Erythroblast (primary cell): ENCODE measurements at regions not wholly inside any gene's neighbourhood (a gene's known extent, or its start where the extent isn't known, plus 50 kb on each side); places are given as distances from the start of the nearest gene placed in this dataset.
A peak's percentile ranks its signal among the peaks of the same experiment; 100 is the strongest.

Experiments
- DNase-seq, 2 experiments: peaks; one replicate each; lab custom pipeline; 2025; lab: John Stamatoyannopoulos, UW
- GATA1 ChIP-seq: IDR thresholded peaks from 2 replicates; pipeline ENCODE4 v1.6.1; 2011; ENCODE audit warnings: low read depth, mild to moderate bottlenecking, control low read depth, low read length, moderate library complexity
- POLR2A ChIP-seq: IDR thresholded peaks from 2 replicates; pipeline ENCODE4 v1.6.1; 2011; ENCODE audit warnings: mild to moderate bottlenecking, low read length

GRCh38 chr10:63766745-63767137 is 245.5 kb downstream of the REEP3 start:
- no peak for TF ChIP-seq POLR2A
- no peak for TF ChIP-seq GATA1

GRCh38 chr10:63767138-63767801 is 246.1 kb downstream of the REEP3 start:
- TF ChIP-seq GATA1 = no peak
- no peak for TF ChIP-seq POLR2A
- peak in 1 of 2 experiments; percentile 13 for DNase-seq

More at GRCh38 chr10:63766745-63767137, 245.5 kb downstream of the REEP3 start:
- no peak for DNase-seq

DNA sequence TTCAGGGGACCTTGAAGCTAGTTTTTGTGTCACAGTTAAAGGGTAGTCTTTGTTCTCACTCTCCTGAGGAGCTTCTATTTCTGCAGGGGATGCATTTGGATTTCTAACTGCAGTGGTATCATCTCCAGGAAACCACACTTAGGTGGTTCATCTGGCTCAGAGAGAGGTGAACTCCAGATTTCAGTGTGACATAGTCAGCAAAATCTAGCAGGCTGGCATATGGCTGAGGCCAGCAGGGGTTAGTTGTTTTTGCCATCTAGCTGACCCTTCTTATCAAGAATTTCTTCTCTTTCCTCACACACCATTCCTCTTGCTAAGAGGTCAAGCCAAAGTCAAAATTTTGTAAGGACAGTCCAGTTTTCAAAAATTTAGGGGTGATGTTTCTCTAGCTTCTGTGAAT is 248.2 kb downstream of the REEP3 start:
- TF ChIP-seq POLR2A = no peak
- TF ChIP-seq GATA1 = no peak

GRCh38 chr10:63770523-63770922 is 249.3 kb downstream of the REEP3 start:
- no peak for DNase-seq
- TF ChIP-seq POLR2A = no peak
- TF ChIP-seq GATA1 = no peak

More for the DNA sequence above, 248.2 kb downstream of the REEP3 start:
- no peak for DNase-seq

GRCh38 chr10:63772491-63772890 is 251.3 kb downstream of the REEP3 start:
- TF ChIP-seq GATA1 = no peak
- no peak for TF ChIP-seq POLR2A
- DNase-seq = no peak

DNA sequence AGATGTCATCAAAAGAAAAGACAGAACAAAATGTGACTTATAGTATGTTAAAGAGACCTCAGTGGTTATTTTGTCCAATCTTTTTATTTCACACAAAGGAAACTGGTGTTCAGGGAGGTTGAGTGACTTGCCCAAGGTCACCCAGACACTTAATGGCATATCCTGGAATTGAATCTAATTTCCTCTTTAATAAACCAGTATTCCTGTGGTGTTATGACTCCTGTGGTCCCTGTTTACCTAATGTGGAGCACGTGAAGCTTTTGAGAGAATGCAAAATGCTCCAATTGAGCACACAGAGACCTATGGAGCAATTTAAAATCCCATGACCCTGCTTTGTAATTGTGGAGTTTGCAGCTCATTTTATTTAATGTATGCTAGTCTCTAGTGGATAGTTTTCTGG is 251.9 kb downstream of the REEP3 start:
- no peak for DNase-seq
- TF ChIP-seq POLR2A = no peak
- no peak for TF ChIP-seq GATA1

GRCh38 chr10:63773962-63774361 is 252.8 kb downstream of the REEP3 start:
- no peak for TF ChIP-seq POLR2A
- TF ChIP-seq GATA1 = no peak
- DNase-seq = no peak

DNA sequence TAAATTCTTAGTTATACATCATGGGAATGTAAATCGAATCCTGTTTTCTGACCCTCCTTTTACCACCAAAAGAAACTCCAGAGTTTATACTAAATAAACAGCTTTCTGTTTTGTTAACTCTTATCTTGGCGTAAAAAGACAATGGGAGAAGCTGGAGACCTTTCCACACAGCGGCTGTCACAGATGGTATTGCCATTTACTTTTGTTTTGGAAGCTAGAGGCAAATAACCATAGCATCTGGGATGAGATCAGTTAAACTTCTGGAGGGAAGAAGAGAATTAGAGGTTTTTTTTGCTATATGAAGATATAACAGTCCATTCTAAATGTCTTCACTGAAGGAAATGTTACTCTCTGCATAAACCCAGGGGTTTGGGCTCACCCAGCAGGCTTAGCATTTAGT is 258.9 kb downstream of the REEP3 start:
- no peak for DNase-seq
- TF ChIP-seq GATA1 = no peak
- TF ChIP-seq POLR2A = no peak

DNA sequence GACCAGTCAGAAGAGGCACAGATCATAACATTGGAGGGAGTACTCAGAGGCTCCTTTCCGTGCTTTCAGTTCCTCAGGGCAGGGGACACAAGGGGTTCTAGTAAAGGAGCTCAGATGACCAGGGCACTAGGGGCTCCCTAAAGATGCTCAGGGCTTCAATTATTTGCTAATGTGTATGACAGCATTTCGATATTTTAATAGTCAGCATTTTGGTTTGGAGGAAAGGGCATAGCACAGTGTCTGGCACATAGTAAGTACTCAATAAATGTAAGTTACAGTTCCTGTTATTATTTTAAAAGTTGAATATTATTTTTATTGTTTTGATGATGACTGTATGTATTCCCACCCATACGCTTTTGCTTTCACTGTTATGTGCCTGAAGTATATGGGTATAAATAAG is 260.0 kb downstream of the REEP3 start:
- no peak for TF ChIP-seq POLR2A
- DNase-seq = no peak

GRCh38 chr10:63783882-63784281 is 262.7 kb downstream of the REEP3 start:
- TF ChIP-seq POLR2A = no peak
- TF ChIP-seq GATA1 = no peak
- DNase-seq = no peak

GRCh38 chr10:63788152-63788821 is 267.1 kb downstream of the REEP3 start:
- no peak for TF ChIP-seq GATA1
- no peak for TF ChIP-seq POLR2A
- DNase-seq = no peak

GRCh38 chr10:63795094-63795860 is 274.1 kb downstream of the REEP3 start:
- no peak for TF ChIP-seq POLR2A
- no peak for TF ChIP-seq GATA1
- DNase-seq = no peak

DNA sequence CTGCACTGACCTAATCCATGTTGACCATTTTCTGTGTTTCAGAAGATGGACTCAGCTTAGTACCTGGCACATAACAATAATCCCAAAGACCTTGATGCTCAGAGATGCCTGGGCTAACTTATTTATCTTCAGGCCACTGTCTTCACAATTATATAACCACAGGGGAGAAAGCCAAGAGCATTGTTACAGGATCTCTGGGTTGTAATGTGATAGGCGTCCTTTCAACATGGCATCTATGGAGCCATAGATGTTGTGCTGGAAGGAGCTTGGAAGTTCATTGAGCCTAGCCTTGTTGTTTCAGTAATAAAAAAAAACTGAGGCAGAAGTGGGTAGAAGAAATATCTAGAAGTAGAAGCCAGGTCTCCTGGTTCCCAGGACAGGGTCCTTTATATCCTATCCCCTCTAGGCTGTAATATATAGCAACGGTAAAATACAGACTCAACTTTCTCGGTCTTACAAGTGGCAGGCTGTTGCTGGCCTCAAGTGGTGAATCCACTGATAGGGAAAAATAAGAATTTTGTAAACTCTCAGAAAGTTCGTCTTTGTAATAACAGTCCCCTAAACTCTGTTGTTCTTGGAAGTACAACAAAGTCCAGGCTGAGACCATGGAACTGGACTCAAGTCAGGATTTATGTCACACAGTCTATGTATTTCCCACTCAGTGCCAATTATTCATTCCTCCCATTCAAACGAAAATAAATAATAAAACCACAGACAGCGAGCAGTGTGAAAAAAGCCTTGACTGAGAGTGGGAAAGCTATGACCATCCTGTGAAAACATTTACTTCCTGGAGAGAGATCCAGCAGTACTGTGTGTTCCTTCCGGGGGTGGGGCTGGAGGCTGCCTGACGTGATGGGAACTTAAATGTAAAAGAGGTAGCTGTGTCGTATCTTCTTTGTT is 277.6 kb downstream of the REEP3 start:
- DNase-seq = no peak
- TF ChIP-seq GATA1 = no peak
- no peak for TF ChIP-seq POLR2A

GRCh38 chr10:63799521-63800300 is 278.5 kb downstream of the REEP3 start:
- TF ChIP-seq POLR2A (no peak), GATA1 (no peak)
- no peak for DNase-seq
